Neural cell (in vitro differentiated cells): ENCODE measurements at regions not wholly inside any gene's neighbourhood (a gene's known extent, or its start where the extent isn't known, plus 50 kb on each side); places are given as distances from the start of the nearest gene placed in this dataset.

Source experiments
- H2AFZ ChIP-seq: fragments of 200-600, 300-800 bp; sonication (generic), shearing (Covaris generic); 2 replicates; pipeline ENCODE4 v1.6.0; 2014; ENCODE audit warnings: low read depth, mild to moderate bottlenecking, antibody characterized with exemption, low read length, moderate library complexity
- H3F3A ChIP-seq: fragments of 200-600 bp; shearing (Covaris generic); 2 replicates; pipeline ENCODE4 v1.6.1; 2016; ENCODE audit warnings: mild to moderate bottlenecking, moderate library complexity, mixed read lengths, antibody characterized with exemption, low read length; ENCODE audit not compliant: insufficient read depth, poor library complexity, severe bottlenecking
- H3K27ac ChIP-seq: fragments of 200-600, 300-800 bp; sonication (generic), shearing (Covaris generic); 2 replicates; pipeline ENCODE4 v1.5.1; 2014; ENCODE audit warnings: mild to moderate bottlenecking, low read length, moderate library complexity
- H3K27me3 ChIP-seq: fragments of 300-800, 200-600 bp; sonication (generic), shearing (Covaris generic); 2 replicates; pipeline ENCODE4 v1.6.0; 2014; ENCODE audit warnings: mild to moderate bottlenecking, low read depth, low read length, moderate library complexity; ENCODE audit not compliant: insufficient read depth
- H3K36me3 ChIP-seq: fragments of 300-800, 200-600 bp; sonication (generic), shearing (Covaris generic); 2 replicates; pipeline ENCODE4 v1.5.1; 2014; ENCODE audit warnings: mild to moderate bottlenecking, antibody characterized with exemption, low read length, moderate library complexity; ENCODE audit not compliant: insufficient read depth
- H3K4me2 ChIP-seq: fragments of 300-800, 200-600 bp; sonication (generic), shearing (Covaris generic); 2 replicates; pipeline ENCODE4 v1.6.0; 2014; ENCODE audit warnings: mild to moderate bottlenecking, low read length
- H3K4me3 ChIP-seq: fragments of 300-800, 200-600 bp; sonication (generic), shearing (Covaris generic); 2 replicates; pipeline ENCODE4 v1.5.1; 2014; ENCODE audit warnings: mild to moderate bottlenecking, low read length, moderate library complexity
- H3K79me2 ChIP-seq: fragments of 200-600 bp; shearing (Covaris generic); replicated peaks from 2 replicates; pipeline ENCODE4 v1.6.0; 2014; ENCODE audit warnings: mild to moderate bottlenecking, low read length, moderate library complexity; ENCODE audit not compliant: insufficient read depth
- H3K9ac ChIP-seq: fragments of 300-800, 200-600 bp; sonication (generic), shearing (Covaris generic); 2 replicates; pipeline ENCODE4 v1.6.1; 2016; ENCODE audit warnings: mild to moderate bottlenecking, low read length, mixed read lengths
- H3K9me2 ChIP-seq: fragments of 200-600 bp; shearing (Covaris generic); 2 replicates; pipeline ENCODE4 v1.6.1; 2016; ENCODE audit warnings: mild to moderate bottlenecking, low read length, mixed read lengths; ENCODE audit not compliant: insufficient read depth
- H3K9me3 ChIP-seq: fragments of 200-600, 300-800 bp; sonication (generic), shearing (Covaris generic); 2 replicates; pipeline ENCODE4 v1.6.1; 2016; ENCODE audit warnings: mild to moderate bottlenecking, mixed run types, low read length, moderate library complexity, mixed read lengths
- H4K20me1 ChIP-seq: fragments of 200-600 bp; shearing (Covaris generic); 2 replicates; pipeline ENCODE4 v1.6.1; 2016; ENCODE audit warnings: mild to moderate bottlenecking, mixed run types; ENCODE audit not compliant: insufficient read depth
- CTCF ChIP-seq: fragments of 450-650 bp; IDR thresholded peaks from 2 replicates; pipeline ENCODE4 v1.5.1; 2014; ENCODE audit warnings: antibody characterized with exemption, mild to moderate bottlenecking, moderate library complexity; ENCODE audit not compliant: poor library complexity, severe bottlenecking
- EP300 ChIP-seq: fragments of 450-650 bp; conservative IDR thresholded peaks from 2 replicates; pipeline ENCODE4 v1.6.1; 2014; ENCODE audit warnings: antibody characterized with exemption, mild to moderate bottlenecking, moderate library complexity; ENCODE audit not compliant: poor library complexity, severe bottlenecking
- EZH2 ChIP-seq: fragments of 200-600, 300-800 bp; shearing (Covaris generic), sonication (generic); IDR thresholded peaks from 2 replicates; pipeline ENCODE4 v1.6.1; 2014; ENCODE audit warnings: antibody characterized with exemption, low read length, borderline replicate concordance, mild to moderate bottlenecking; ENCODE audit not compliant: insufficient read depth, poor library complexity, severe bottlenecking
- MXI1 ChIP-seq: fragments of 450-650 bp; conservative IDR thresholded peaks from 2 replicates; pipeline ENCODE4 v1.6.1; 2014; ENCODE audit warnings: antibody characterized with exemption, mild to moderate bottlenecking; ENCODE audit not compliant: poor library complexity, severe bottlenecking
- POLR2AphosphoS5 ChIP-seq: IDR thresholded peaks from 2 replicates; pipeline ENCODE4 v1.6.1; 2012
- RAD21 ChIP-seq: fragments of 450-650 bp; conservative IDR thresholded peaks from 2 replicates; pipeline ENCODE4 v1.6.1; 2014; ENCODE audit warnings: antibody characterized with exemption, mild to moderate bottlenecking, moderate library complexity
- REST ChIP-seq: IDR thresholded peaks from 2 replicates; pipeline ENCODE4 v1.6.1; 2012; ENCODE audit warnings: borderline replicate concordance
- SMC3 ChIP-seq: fragments of 450-650 bp; conservative IDR thresholded peaks from 2 replicates; pipeline ENCODE4 v1.6.1; 2014; ENCODE audit warnings: antibody characterized with exemption, mild to moderate bottlenecking, moderate library complexity; ENCODE audit not compliant: poor library complexity
- TAF1 ChIP-seq: IDR thresholded peaks from 2 replicates; pipeline ENCODE4 v1.6.1; 2012; ENCODE audit warnings: low read depth

- Histone ChIP-seq H2AFZ (no peak overlapping the region), H4K20me1 (no peaks in the 10 kb centered on the region), H3K27me3 (no peaks in the 10 kb centered on the region), H3K27ac (no peak overlapping the region), H3K4me3 (no peak overlapping the region), H3K4me2 (no peak overlapping the region), H3K79me2 (no peaks in the 10 kb centered on the region), H3K36me3 (no peaks in the 10 kb centered on the region), H3K9ac (no peak overlapping the region), H3K9me2 (no peaks in the 10 kb centered on the region), H3K9me3 (no peaks in the 10 kb centered on the region), H3F3A (no peaks in the 10 kb centered on the region)
- TF ChIP-seq EP300: no peak
- TF ChIP-seq EZH2: no peak
- no peak for TF ChIP-seq MXI1
- TF ChIP-seq POLR2AphosphoS5: no peak
- TF ChIP-seq RAD21: no peak
- no peak for TF ChIP-seq CTCF
- no peak for TF ChIP-seq SMC3
Measured at GRCh38 chr4:136121426-136121825, 1410.9 kb downstream of the PCDH18 start.

GRCh38 chr4:136113921-136114320 is 1418.4 kb downstream of the PCDH18 start:
- Histone ChIP-seq H3F3A (no peaks in the 10 kb centered on the region), H3K27me3 (no peaks in the 10 kb centered on the region), H3K4me2 (no peak overlapping the region), H3K79me2 (no peaks in the 10 kb centered on the region), H3K9me2 (no peaks in the 10 kb centered on the region), H3K9me3 (no peaks in the 10 kb centered on the region), H2AFZ (no peak overlapping the region), H3K27ac (no peak overlapping the region), H3K9ac (no peak overlapping the region), H3K4me3 (no peak overlapping the region), H4K20me1 (no peaks in the 10 kb centered on the region), H3K36me3 (no peaks in the 10 kb centered on the region)
- no peak for TF ChIP-seq EZH2
- no peak for TF ChIP-seq REST
- no peak for TF ChIP-seq SMC3
- TF ChIP-seq POLR2AphosphoS5: no peak
- no peak for TF ChIP-seq MXI1
- TF ChIP-seq EP300: no peak
- TF ChIP-seq CTCF: no peak
- no peak for TF ChIP-seq RAD21
- no peak for TF ChIP-seq TAF1
